Stimulated activated naive CD8-positive, alpha-beta T cell treated with anti-CD3 and anti-CD28 coated beads, Interleukin-15, Interleukin-2, amounts not matched to agents 100 ng/mL and 50 ng/mL, for 24 hours (primary cell): ENCODE measurements at regions not wholly inside any gene's neighbourhood (a gene's known extent, or its start where the extent isn't known, plus 50 kb on each side); places are given as distances from the start of the nearest gene placed in this dataset.

Experiments used
- H3K27ac Mint-ChIP-seq: one replicate; pipeline ENCODE4 v1.8.0; 2021; ENCODE audit warnings: mild to moderate bottlenecking, mixed read lengths
- H3K27me3 Mint-ChIP-seq: one replicate; pipeline ENCODE4 v1.8.0; 2021; ENCODE audit warnings: mixed read lengths
- H3K36me3 Mint-ChIP-seq: one replicate; pipeline ENCODE4 v1.8.0; 2021; ENCODE audit warnings: low read depth, mixed read lengths
- H3K4me1 Mint-ChIP-seq: one replicate; pipeline ENCODE4 v1.8.0; 2021; ENCODE audit warnings: low read depth, mixed read lengths
- H3K4me3 Mint-ChIP-seq: one replicate; pipeline ENCODE4 v1.8.0; 2021; ENCODE audit warnings: mild to moderate bottlenecking, mixed read lengths
- H3K9me3 Mint-ChIP-seq: one replicate; pipeline ENCODE4 v1.8.0; 2021; ENCODE audit warnings: mixed read lengths

DNA sequence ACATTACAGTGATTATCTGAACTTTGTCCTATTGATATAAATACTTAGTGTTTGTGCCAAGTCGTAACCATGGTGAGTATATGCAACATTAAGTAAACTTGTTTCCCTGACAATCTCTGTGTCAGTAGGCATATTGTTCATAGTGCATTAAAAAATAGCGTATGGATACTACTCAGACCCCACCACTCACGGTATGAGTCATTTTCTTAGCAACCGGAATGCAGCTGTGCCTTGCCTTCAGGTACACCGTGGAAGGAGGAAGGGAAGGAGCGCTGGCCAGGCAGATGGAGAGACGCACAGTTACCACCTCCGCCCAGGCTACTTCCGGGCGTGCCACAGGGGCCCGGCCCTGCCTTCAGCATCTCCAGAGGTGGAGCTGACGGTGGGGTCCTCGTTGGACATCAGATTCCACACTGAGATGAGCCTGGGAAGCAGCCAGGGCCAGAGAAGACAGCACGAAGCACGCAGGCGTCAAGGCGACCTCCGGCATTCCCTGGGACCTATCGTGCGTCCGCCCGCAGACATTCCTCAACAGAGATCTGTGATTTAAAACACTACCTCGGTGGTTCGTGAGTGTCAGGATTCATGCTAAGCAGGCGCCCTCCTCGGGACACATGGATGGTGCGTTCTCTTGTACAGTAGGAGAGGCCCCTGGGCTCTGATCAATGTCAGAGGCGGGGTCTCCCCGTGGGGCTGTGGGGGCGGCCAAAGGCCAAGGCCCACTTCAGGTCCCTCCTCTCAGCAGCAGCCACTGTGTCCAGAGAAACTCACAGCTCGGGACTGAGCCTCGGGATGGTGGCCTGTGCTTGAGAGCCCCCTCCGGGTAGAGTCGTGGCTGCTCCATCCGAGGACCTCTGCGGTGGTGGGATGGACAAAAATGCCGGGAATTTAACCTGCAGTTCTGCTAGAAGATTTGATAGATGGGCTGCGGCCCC lies 82.2 kb upstream of the HDAC4 start:
- Mint-ChIP-seq H3K36me3 (no peaks in the 10 kb centered on the region), H3K4me3 (no peak overlapping the region)

DNA sequence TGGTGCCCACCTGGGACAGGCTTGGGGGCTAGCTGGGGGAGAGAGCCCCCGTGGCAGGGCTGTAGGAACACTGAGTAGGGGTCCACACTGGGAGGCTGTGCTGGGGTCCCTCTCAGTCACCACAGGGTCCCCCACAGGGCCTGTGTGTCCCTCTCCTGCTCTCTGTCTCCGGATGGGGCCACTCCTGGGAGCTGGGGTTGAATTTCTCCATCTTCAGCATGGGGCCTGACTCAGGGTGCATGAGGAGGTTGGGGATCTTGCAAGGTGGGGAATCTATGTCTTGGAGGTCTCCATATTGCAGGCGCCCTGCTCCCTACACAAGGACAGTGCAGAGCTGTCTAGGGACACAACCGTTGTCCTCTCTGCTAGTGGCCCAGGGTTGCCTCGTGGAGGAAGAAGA lies 78.7 kb upstream of the HDAC4 start:
- Mint-ChIP-seq H3K27me3 (no peaks in the 10 kb centered on the region), H3K27ac (no peak overlapping the region), H3K9me3 (no peaks in the 10 kb centered on the region), H3K4me1 (no peaks in the 10 kb centered on the region), H3K4me3 (no peak overlapping the region), H3K36me3 (no peaks in the 10 kb centered on the region)

More for the DNA sequence above, 82.2 kb upstream of the HDAC4 start:
- Mint-ChIP-seq H3K27me3 (no peaks in the 10 kb centered on the region), H3K27ac (no peak overlapping the region), H3K9me3 (no peaks in the 10 kb centered on the region), H3K4me1 (no peaks in the 10 kb centered on the region)

DNA sequence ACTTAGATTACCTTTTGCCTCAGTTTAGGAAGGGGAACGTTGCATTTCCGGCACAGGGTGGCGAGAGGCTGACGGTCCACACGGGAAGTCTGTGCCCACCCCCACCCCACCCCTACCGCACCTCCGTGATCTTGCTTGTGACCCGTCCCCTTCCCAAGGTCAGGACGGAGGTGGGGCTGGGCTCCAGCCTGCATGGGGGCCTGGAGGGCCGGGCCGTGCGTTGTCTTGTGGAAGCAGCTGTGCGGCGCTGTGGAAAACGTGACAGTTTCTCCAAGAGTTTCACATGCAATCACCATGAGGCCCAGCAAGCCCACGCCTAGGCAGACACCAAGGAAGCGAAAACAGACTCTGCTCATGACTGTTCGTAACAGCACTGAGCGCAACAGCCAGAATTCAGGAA lies 76.8 kb upstream of the HDAC4 start:
- H3K27me3 Mint-ChIP-seq = peaks cover 2% of the 10 kb centered on the region
- H3K4me1 Mint-ChIP-seq = no peaks in the 10 kb centered on the region
- H3K27ac Mint-ChIP-seq = no peak overlapping the region
- H3K36me3 Mint-ChIP-seq = no peaks in the 10 kb centered on the region
- H3K4me3 Mint-ChIP-seq = no peak overlapping the region
- no peaks in the 10 kb centered on the region for H3K9me3 Mint-ChIP-seq

DNA sequence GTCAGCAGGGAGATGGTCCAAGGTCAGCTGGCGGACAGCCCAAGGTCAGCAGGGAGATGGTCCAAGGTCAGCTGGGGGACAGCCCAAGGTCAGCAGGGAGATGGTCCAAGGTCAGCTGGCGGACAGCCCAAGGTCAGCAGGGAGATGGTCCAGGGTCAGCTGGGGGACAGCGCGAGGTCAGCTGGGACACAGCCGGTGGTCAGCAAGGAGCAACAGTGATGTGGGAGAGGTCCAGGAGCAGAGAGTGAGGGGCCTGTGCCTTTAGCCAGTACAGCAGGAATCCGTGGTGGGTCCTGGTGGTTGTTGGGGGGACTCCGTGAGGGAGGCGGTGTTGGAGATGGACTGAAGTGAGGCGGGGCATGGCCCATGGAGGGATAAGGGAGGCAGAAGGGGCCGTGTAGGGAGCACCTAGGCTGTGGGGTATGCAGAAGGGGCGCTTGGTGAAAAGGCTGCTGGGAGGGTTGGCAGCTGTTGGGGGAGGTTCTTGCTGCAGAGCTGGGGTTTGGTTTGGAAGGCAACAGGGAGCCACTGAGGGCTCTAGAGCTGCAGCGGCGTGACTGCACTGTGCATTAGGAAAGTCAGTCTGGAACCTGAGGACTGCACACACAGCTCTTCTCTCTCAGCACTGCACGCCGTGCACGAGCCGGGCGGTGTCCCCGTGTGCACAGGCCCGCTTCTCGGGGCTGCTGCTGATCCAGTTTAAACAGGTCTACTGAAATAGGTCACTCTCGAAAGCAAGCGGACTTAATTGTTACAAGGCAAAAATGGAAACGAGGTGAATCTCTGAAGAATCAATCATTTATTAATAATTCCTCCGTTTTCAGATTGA lies 76.2 kb upstream of the HDAC4 start:
- no peaks in the 10 kb centered on the region for H3K36me3 Mint-ChIP-seq
- no peaks in the 10 kb centered on the region for H3K9me3 Mint-ChIP-seq
- H3K4me1 Mint-ChIP-seq = no peaks in the 10 kb centered on the region
- H3K4me3 Mint-ChIP-seq = no peak overlapping the region
- no peak overlapping the region for H3K27ac Mint-ChIP-seq
- peaks cover 4% of the 10 kb centered on the region for H3K27me3 Mint-ChIP-seq

DNA sequence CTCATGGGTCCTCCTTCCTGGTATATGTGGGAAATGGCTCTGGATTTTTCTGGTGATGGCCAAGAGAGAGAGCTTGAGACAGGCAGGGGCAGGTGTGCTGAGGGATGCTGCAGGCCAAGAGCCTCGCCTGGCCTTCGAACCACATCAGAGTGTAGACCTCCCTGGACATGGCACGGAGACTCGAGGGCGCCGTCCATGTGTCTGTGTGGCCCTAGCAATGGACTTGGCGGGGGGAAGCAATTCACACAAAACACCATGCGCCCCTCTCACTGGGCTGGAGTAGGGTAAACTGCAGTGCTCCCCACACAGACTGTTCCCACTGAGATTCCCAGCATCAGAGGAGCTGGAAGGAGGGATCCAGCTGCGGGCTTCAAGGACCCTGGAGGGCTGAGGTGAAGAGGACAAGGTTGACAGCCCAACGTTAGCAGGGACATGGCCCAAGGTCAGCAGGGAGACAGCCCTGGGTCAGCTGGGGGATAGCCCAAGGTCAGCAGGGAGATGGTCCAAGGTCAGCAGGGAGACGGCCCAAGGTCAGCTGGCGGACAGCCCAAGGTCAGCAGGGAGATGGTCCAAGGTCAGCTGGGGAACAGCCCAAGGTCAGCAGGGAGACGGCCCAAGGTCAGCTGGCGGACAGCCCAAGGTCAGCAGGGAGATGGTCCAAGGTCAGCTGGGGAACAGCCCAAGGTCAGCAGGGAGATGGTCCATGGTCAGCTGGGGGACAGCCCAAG lies 75.4 kb upstream of the HDAC4 start:
- Mint-ChIP-seq H3K27me3 (peaks cover 4% of the 10 kb centered on the region), H3K36me3 (no peaks in the 10 kb centered on the region)

DNA sequence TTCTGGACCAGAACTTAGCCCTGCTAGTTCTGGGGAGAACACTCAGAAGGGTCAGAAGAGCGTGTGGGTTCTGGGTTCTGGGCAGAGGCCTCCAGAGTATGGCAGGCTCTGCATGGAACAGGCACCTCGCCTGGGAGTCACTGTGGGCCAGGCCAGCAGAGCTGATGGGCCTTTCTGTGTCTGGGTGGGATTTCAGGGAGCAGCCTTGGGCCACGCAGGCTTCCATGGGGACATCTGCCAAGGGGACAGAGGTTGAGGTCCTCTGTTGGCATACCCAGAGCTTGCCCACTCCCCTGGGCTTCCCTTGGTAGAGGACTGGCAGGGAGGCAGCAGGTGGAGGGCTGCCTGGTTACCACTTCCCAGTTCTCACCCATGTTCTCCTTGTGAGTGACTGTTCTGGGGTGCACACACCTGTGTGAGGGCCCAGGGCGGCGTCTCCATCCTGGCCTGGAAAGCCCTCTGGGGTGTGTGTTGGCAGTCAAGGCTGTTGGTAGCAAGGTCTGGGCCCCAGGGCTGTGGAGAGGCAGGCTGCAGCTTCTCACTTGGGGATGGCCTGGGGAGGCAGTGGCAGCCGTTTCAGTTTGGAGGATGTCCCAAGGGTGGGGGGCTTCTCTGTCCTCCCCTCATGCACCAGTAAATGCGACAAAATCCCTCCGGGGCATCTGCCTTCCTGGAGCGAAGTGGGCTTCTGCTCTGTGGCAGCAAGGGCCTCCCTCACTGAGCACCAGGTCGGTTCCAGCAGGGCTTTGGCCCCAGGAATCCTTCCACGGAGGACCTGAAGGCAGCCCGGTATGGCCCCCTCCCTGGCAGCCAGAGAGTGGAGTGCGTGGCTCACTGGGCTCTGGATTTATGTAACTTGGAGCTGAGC lies 74.6 kb upstream of the HDAC4 start:
- Mint-ChIP-seq H3K27me3 (peaks cover 4% of the 10 kb centered on the region), H3K4me1 (no peaks in the 10 kb centered on the region), H3K9me3 (no peaks in the 10 kb centered on the region), H3K27ac (no peak overlapping the region), H3K36me3 (no peaks in the 10 kb centered on the region), H3K4me3 (no peak overlapping the region)

More for the DNA sequence above, 75.4 kb upstream of the HDAC4 start:
- Mint-ChIP-seq H3K27ac (no peak overlapping the region), H3K4me3 (no peak overlapping the region), H3K9me3 (no peaks in the 10 kb centered on the region), H3K4me1 (no peaks in the 10 kb centered on the region)

DNA sequence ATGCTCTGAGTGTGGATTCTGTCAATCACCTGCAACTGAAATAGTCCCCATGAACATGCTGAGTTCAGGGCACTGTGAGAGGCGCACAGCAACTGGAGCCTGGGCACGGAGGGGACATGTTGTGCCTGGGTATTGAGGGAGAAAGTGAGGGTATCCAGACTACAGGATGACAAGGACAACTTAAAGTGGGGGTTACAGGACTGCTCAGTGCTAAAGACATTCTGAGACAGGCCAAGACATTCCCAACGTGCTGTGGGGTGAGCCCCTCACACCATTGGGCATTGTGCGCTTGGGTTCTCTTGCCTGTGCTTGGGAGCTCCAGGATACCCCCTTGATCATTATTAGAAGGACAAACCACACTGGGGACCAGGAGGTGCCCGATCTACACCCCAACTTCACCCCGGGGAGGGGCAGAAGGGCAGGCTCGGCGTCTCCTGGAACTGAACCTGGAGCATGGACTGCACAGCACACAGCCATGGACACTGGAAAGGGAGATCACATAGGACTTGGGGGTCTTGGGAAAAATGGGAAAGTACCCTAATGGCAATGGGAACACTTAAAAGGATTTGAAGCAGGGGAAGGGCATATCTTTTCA lies 72.5 kb upstream of the HDAC4 start:
- H3K36me3 Mint-ChIP-seq = no peaks in the 10 kb centered on the region
- H3K4me3 Mint-ChIP-seq = no peak overlapping the region
- peaks cover 4% of the 10 kb centered on the region for H3K27me3 Mint-ChIP-seq
- no peaks in the 10 kb centered on the region for H3K4me1 Mint-ChIP-seq
- H3K27ac Mint-ChIP-seq = no peak overlapping the region
- H3K9me3 Mint-ChIP-seq = no peaks in the 10 kb centered on the region

DNA sequence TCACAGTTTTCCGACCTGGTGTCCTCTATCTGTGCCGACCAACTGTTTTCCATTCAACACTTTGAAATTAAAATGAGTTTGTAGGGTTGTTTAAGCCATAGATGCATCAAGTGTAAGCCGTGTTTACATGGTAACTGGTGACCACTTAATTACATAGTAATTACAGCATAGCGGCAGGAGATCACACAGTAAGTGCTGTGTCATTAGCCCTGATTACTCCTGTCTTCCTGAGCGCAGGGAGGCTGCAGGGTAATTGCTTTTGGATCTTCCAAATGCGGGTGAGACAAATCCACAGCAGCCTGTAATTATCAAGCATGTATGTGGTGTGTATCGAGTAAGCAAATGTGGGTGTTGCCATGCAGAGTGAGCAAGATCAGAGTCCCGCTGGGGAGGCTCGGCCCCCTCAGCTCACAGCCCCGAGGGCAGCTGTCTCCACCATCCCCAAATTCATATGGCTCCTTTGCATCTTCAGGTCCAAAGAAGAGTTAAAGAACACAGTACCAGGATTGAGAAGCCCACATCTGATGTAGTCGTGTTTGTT lies 71.5 kb upstream of the HDAC4 start:
- Mint-ChIP-seq H3K27me3 (peaks cover 4% of the 10 kb centered on the region), H3K4me3 (no peak overlapping the region), H3K27ac (no peak overlapping the region), H3K36me3 (no peaks in the 10 kb centered on the region), H3K4me1 (no peaks in the 10 kb centered on the region), H3K9me3 (no peaks in the 10 kb centered on the region)

DNA sequence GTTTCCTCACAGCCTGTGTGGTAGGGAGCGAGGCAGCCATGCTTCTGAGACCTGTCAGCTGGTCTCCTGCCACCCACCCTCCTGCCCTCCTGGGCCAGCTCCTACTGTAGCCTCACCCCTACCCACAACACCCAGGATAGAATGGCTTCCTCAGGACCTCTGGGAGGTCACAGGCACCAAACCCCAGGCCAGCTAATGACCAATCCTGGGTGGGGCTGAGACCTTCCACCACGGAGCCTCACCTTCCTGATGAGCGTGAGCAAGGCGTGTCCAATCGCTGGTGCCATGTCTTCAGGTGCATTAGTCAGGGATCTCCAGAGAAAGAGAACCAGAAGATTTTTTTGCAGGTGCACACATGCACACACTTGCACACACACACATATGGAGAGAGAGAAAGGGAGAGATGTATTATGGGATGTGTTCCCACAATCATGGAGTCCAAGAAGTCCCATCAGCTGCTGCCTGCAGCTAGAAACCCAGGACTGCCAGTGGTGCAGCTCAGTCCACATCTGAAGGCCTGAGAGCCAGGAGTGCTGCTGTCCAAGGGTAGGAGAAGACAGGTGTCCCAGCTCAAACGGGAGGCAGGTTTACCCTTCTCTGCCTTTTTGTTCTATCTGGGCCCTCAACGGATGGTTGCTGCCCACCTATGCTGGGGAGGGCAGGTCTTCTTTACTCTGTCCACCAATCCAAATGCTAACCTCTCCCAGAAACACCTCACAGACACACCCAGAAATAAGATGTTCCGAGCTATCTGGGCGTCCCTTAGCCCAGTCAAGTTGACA lies 70.4 kb upstream of the HDAC4 start:
- no peaks in the 10 kb centered on the region for H3K4me1 Mint-ChIP-seq
- H3K27me3 Mint-ChIP-seq = peaks cover 4% of the 10 kb centered on the region
- no peak overlapping the region for H3K27ac Mint-ChIP-seq
- H3K36me3 Mint-ChIP-seq = no peaks in the 10 kb centered on the region
- no peaks in the 10 kb centered on the region for H3K9me3 Mint-ChIP-seq
- no peak overlapping the region for H3K4me3 Mint-ChIP-seq

DNA sequence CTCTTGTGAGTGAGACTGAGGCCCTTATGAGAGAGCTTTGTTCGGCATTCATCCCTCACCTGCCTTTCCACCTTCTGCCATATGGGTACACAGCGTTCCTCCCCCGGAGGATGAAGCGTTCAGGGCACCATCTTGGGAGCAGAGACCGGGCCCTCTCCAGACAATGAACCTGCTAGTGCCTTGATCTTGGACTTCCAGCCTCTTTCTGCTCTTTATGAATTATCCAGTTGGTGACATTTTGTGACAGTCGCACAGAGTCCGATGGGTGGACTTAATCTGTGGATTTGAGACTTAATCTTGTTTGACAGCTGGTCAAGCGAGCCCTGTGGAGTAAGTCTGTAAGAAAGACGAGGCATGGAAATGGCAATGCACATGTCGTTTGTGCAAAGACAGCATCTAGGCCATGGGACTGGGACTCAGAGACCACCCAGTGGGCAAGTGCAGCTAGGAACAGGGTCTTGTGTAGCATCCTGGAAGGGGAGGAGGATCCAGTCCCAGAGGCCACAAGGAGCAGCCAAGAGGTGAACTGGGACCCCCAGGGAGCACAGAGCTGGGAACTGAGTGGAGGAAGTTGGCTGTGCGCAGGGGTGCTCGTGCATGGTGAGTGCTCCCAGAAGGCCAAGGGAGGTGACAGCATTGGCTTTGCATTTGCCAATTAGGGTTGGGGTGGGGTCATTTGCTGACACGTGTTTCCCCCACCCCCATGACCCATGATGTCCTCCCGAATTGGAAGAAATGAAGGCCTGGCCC lies 69.5 kb upstream of the HDAC4 start:
- Mint-ChIP-seq H3K36me3 (no peaks in the 10 kb centered on the region), H3K9me3 (no peaks in the 10 kb centered on the region), H3K4me3 (no peak overlapping the region), H3K27me3 (peaks cover 4% of the 10 kb centered on the region), H3K4me1 (no peaks in the 10 kb centered on the region), H3K27ac (no peak overlapping the region)

DNA sequence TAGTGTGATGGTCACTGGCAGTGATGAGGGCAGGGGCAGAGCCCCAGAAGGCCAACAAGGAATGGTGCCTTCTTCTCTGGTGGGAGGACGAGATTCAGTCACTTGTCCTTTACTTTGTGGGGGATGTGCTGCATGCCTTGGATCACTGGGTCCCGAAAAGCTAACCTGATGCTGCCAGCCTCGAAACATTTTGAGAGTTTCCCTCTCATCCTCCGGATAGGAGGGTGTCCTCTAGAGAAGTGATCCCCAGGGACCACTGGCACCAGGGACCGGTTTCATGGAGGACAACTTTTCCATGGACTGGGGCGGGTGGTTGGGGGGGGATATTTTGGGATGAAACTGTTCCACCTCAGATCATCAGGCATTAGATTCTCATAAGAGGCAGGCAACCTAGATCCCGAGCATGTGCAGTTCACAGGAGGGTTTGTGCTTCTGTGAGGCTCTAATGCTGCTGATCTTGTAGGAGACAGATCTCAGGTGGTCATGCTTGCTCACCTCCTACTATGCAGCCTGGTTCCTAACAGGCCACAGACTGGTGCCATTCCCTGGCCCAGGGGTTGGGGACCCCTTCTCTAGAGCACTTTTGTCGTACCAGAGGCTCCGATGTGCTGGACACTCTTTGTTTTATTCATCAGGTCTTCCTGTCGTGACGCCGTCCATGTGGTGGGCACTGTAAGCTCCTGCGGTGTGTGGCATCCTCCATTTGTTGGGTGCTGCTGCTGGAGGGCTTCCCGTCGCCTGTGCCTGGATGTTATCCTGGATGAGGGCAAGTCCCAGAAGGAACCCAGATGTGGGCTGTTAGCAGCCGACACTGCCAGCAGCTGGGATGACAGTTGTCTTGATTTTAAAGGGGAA lies 68.5 kb upstream of the HDAC4 start:
- no peaks in the 10 kb centered on the region for H3K4me1 Mint-ChIP-seq
- no peak overlapping the region for H3K4me3 Mint-ChIP-seq
- H3K27ac Mint-ChIP-seq = no peak overlapping the region
- peaks cover 4% of the 10 kb centered on the region for H3K27me3 Mint-ChIP-seq
- no peaks in the 10 kb centered on the region for H3K9me3 Mint-ChIP-seq
- H3K36me3 Mint-ChIP-seq = no peaks in the 10 kb centered on the region
